ENCODE measurements at regions not wholly inside any gene's neighbourhood (a gene's known extent, or its start where the extent isn't known, plus 50 kb on each side); places are given as distances from the start of the nearest gene placed in this dataset.

- TF ChIP-seq CTCF (conservative IDR thresholded peaks at IDR 0.05; ENCODE audit: low read length) = no peak
- TF ChIP-seq EZH2phosphoT487 (IDR thresholded peaks at IDR 0.05; ENCODE audit: borderline replicate concordance) = no peak
Observed at GRCh38 chr2:84065857-84066256, 393.2 kb downstream of the SUCLG1 start.

All from Loucy (cell line).